HL-60 (cell line): ENCODE measurements at regions not wholly inside any gene's neighbourhood (a gene's known extent, or its start where the extent isn't known, plus 50 kb on each side); places are given as distances from the start of the nearest gene placed in this dataset.

Experiments
- CTCF ChIP-seq: IDR thresholded peaks from one replicate; pipeline ENCODE4 v1.5.1; 2011; ENCODE audit warnings: low read length, control low read depth, inconsistent platforms; ENCODE audit not compliant: insufficient read depth
- POLR2AphosphoS5 ChIP-seq: IDR thresholded peaks from 2 replicates; pipeline ENCODE4 v1.6.1; 2012; ENCODE audit warnings: low read depth
- REST ChIP-seq: IDR thresholded peaks from 2 replicates; pipeline ENCODE4 v1.6.1; 2012; ENCODE audit warnings: low read depth; ENCODE audit not compliant: insufficient replicate concordance

- no peak for TF ChIP-seq REST
- no peak for TF ChIP-seq POLR2AphosphoS5
- TF ChIP-seq CTCF = no peak
Measured at GRCh38 chr1:224554620-224555259, 61.4 kb upstream of the CNIH3 start.
